K562 (cell line): ENCODE measurements at regions not wholly inside any gene's neighbourhood (a gene's known extent, or its start where the extent isn't known, plus 50 kb on each side); places are given as distances from the start of the nearest gene placed in this dataset.

ENCODE experiments used
- ATF7 ChIP-seq: fragments of 450-650 bp; IDR thresholded peaks from 2 replicates; pipeline ENCODE4 v1.7.1; 2014; ENCODE audit warnings: mild to moderate bottlenecking, moderate library complexity
- CREB1 ChIP-seq, 2 experiments: sonication (generic) in 1 of 2; formaldehyde crosslinking in 1 of 2; IDR thresholded peaks; 2 replicates each; pipeline versions ENCODE4 v1.6.1 to v1.8.0; 2012 to 2022; ENCODE audit warnings: inconsistent platforms in 1 of 2, mild to moderate bottlenecking in 1 of 2, missing genetic modification reagents in 1 of 2, moderate library complexity in 1 of 2
- E2F6 ChIP-seq, 2 experiments: IDR thresholded peaks; 2 replicates each; pipeline ENCODE4 v1.6.1; 2011; ENCODE audit warnings: borderline replicate concordance in 1 of 2, control low read depth in 1 of 2, low read depth in 1 of 2, low read length in 1 of 2, mild to moderate bottlenecking in 1 of 2, mixed read lengths in 1 of 2, moderate library complexity in 1 of 2; ENCODE audit not compliant: insufficient read depth in 1 of 2, insufficient read length in 1 of 2, poor library complexity in 1 of 2, severe bottlenecking in 1 of 2; ENCODE audit errors: extremely low read depth in 1 of 2
- HCFC1 ChIP-seq: IDR thresholded peaks from 2 replicates; pipeline ENCODE4 v1.6.1; 2012; ENCODE audit warnings: low read depth, low read length, improper control_type of control experiment
- MAFK ChIP-seq: IDR thresholded peaks from 2 replicates; pipeline ENCODE4 v1.6.1; 2011; ENCODE audit warnings: low read length, improper control_type of control experiment
- NRF1 ChIP-seq, 2 experiments: fragments of 450-650 bp; IDR thresholded peaks in 1 of 2; conservative IDR thresholded peaks in 1 of 2; 2 replicates each; pipeline ENCODE4 v1.6.1; 2014; ENCODE audit warnings: mild to moderate bottlenecking in 2 of 2
- PHF20 ChIP-seq: fragments of 450-650 bp; IDR thresholded peaks from 2 replicates; pipeline ENCODE4 v1.6.1; 2018; ENCODE audit not compliant: partially characterized antibody
- PML ChIP-seq: IDR thresholded peaks from 2 replicates; pipeline ENCODE4 v1.6.1; 2012; ENCODE audit warnings: low read length, inconsistent platforms
- POLR2G ChIP-seq: fragments of 200-400 bp; formaldehyde crosslinking; IDR thresholded peaks from 2 replicates; pipeline ENCODE4 v1.6.1; 2017; ENCODE audit warnings: low read depth, mild to moderate bottlenecking, antibody characterized with exemption, low read length, moderate library complexity
- RBFOX2 ChIP-seq: fragments of 200-400 bp; formaldehyde crosslinking; IDR thresholded peaks from 2 replicates; pipeline ENCODE4 v1.6.1; 2017; ENCODE audit warnings: low read depth, mild to moderate bottlenecking, low read length, moderate library complexity
- SIN3B ChIP-seq: fragments of 450-650 bp; IDR thresholded peaks from 2 replicates; pipeline ENCODE4 v1.6.1; 2017; ENCODE audit warnings: low read depth, mild to moderate bottlenecking, moderate library complexity
- VEZF1 ChIP-seq: fragments of 200-800 bp; sonication (Bioruptor generic); IDR thresholded peaks from 2 replicates; pipeline ENCODE4 v1.6.1; 2017; ENCODE audit warnings: missing genetic modification characterization, missing compliant biosample characterization
- YY1 ChIP-seq, 3 experiments: IDR thresholded peaks; 2 replicates each; pipeline ENCODE4 v1.6.1; 2011; ENCODE audit warnings: low read length in 2 of 3, mild to moderate bottlenecking in 2 of 3, moderate library complexity in 2 of 3, borderline replicate concordance in 1 of 3, control low read depth in 1 of 3, low read depth in 1 of 3; ENCODE audit not compliant: insufficient read depth in 3 of 3, insufficient replicate concordance in 2 of 3, control insufficient read depth in 1 of 3, insufficient read length in 1 of 3; ENCODE audit errors: extremely low read depth in 1 of 3
- ZKSCAN1 ChIP-seq: fragments of 150-350 bp; IDR thresholded peaks from 2 replicates; pipeline ENCODE4 v1.6.1; 2016; ENCODE audit warnings: low read depth, low read length
- ZKSCAN8 ChIP-seq: fragments of 200-800 bp; sonication (Bioruptor generic); IDR thresholded peaks from 2 replicates; pipeline ENCODE4 v1.6.1; 2016; ENCODE audit warnings: missing genetic modification characterization, missing compliant biosample characterization
- ZNF175 ChIP-seq: fragments of 200-800 bp; sonication (Bioruptor generic); IDR thresholded peaks from 2 replicates; pipeline ENCODE4 v1.6.1; 2016; ENCODE audit warnings: low read depth, mild to moderate bottlenecking, missing genetic modification characterization, missing compliant biosample characterization
- ZNF589 ChIP-seq: fragments of 200-800 bp; sonication (Bioruptor generic); IDR thresholded peaks from 2 replicates; pipeline ENCODE4 v1.6.1; 2016; ENCODE audit warnings: low read depth, missing genetic modification characterization, missing compliant biosample characterization
- ZNF766 ChIP-seq: fragments of 200-800 bp; sonication (Bioruptor generic); conservative IDR thresholded peaks from 2 replicates; pipeline ENCODE4 v1.6.1; 2016; ENCODE audit warnings: missing genetic modification characterization, missing compliant biosample characterization
- TF ChIP-seq, protein P1 (sequence below): fragments of 250-450 bp; sonication (Bioruptor Pico); IDR thresholded peaks from 2 replicates; pipeline ENCODE4 v1.4.0; 2020; ENCODE audit warnings: mild to moderate bottlenecking
- TF ChIP-seq, protein P2 (sequence below): fragments of 250-450 bp; sonication (Bioruptor Pico); IDR thresholded peaks from 2 replicates; pipeline ENCODE4 v1.4.0; 2020

- TF ChIP-seq YY1 (IDR thresholded peaks at IDR 0.05; ENCODE audit: borderline replicate concordance in 1 of 3, control insufficient read depth in 1 of 3, extremely low read depth in 1 of 3, insufficient read depth in 3 of 3, insufficient read length in 1 of 3, insufficient replicate concordance in 2 of 3, low read depth in 1 of 3, low read length in 2 of 3) (peak in 1 of 3 experiments; percentile 66), ZNF589 (CRISPR knock-in tag) (peak; percentile 76), ATF7 (peak; percentile 49; the same call in 1 of the 2 replicates), VEZF1 (CRISPR knock-in tag) (peak; percentile 27; the same call in 1 of the 2 replicates), ZKSCAN1 (peak; percentile 35; the same call in 1 of the 2 replicates), E2F6 (IDR thresholded peaks at IDR 0.05; ENCODE audit: borderline replicate concordance in 1 of 2, extremely low read depth in 1 of 2, insufficient read depth in 1 of 2, insufficient read length in 1 of 2, low read depth in 1 of 2, low read length in 1 of 2, poor library complexity in 1 of 2, severe bottlenecking in 1 of 2) (peak in 1 of 2 experiments; percentile 55), PML (0 out of 2 replicates have a peak, but pooled peaks have one; percentile 18), ZNF766 (peak; percentile 85), RBFOX2 (peak; percentile 88), NRF1 (conservative IDR thresholded peaks at IDR 0.05 in 1 of 2, IDR thresholded peaks at IDR 0.05 in 1 of 2) (peak; percentile 51 to 56; a peak in 3 of 4 replicates), ZNF175 (CRISPR knock-in tag) (peak; percentile 80), MAFK (peak; percentile 66), POLR2G (peak; percentile 88), SIN3B (peak; percentile 35; the same call in 1 of the 2 replicates), HCFC1 (peak; percentile 69; the same call in 1 of the 2 replicates), CREB1 (IDR thresholded peaks at IDR 0.05) (peak; percentile 93), CREB1 (CRISPR knock-in tag; IDR thresholded peaks at IDR 0.05) (peak; percentile 90), ZKSCAN8 (CRISPR knock-in tag) (0 out of 2 replicates have a peak, but pooled peaks have one; percentile 52), PHF20 (peak; percentile 37)
- TF ChIP-seq, protein P1, sequence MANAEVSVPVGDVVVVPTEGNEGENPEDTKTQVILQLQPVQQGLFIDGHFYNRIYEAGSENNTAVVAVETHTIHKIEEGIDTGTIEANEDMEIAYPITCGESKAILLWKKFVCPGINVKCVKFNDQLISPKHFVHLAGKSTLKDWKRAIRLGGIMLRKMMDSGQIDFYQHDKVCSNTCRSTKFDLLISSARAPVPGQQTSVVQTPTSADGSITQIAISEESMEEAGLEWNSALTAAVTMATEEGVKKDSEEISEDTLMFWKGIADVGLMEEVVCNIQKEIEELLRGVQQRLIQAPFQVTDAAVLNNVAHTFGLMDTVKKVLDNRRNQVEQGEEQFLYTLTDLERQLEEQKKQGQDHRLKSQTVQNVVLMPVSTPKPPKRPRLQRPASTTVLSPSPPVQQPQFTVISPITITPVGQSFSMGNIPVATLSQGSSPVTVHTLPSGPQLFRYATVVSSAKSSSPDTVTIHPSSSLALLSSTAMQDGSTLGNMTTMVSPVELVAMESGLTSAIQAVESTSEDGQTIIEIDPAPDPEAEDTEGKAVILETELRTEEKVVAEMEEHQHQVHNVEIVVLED (CRISPR knock-in tag) = peak; percentile 46; the same call in 1 of the 2 replicates
- TF ChIP-seq, protein P2, sequence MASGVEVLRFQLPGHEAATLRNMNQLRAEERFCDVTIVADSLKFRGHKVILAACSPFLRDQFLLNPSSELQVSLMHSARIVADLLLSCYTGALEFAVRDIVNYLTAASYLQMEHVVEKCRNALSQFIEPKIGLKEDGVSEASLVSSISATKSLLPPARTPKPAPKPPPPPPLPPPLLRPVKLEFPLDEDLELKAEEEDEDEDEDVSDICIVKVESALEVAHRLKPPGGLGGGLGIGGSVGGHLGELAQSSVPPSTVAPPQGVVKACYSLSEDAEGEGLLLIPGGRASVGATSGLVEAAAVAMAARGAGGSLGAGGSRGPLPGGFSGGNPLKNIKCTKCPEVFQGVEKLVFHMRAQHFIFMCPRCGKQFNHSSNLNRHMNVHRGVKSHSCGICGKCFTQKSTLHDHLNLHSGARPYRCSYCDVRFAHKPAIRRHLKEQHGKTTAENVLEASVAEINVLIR (CRISPR knock-in tag) = peak; percentile 66
Observed at GRCh38 chr10:38402442-38403346, 308.6 kb downstream of the ZNF37A start (continued).
